GM23338 (cell line): ENCODE measurements at regions not wholly inside any gene's neighbourhood (a gene's known extent, or its start where the extent isn't known, plus 50 kb on each side); places are given as distances from the start of the nearest gene placed in this dataset.

ENCODE experiments used
- ATAC-seq: fragments of 200-7000 bp; cut with Tn5 transposase; 3 replicates; pipeline ENCODE4 v1.9.1; 2020
- DNase-seq: peaks from one replicate; pipeline ENCODE4 v3.0.0-alpha.2; 2015; ENCODE audit warnings: low spot score
- H2AFZ ChIP-seq: fragments of 200-600 bp; sonication (generic); 2 replicates; pipeline ENCODE4 v1.8.0; 2016; ENCODE audit warnings: antibody characterized with exemption, mild to moderate bottlenecking, moderate library complexity
- H3F3A ChIP-seq: fragments of 200-600 bp; sonication (generic); replicated peaks from 2 replicates; pipeline ENCODE4 v1.8.0; 2017; ENCODE audit warnings: antibody characterized with exemption, mixed run types, low read depth
- H3K27ac ChIP-seq: fragments of 200-600 bp; sonication (generic); 2 replicates; pipeline ENCODE4 v1.6.1; 2016; ENCODE audit warnings: low read depth
- H3K27me3 ChIP-seq: fragments of 200-600 bp; sonication (generic); 2 replicates; pipeline ENCODE4 v1.8.0; 2016; ENCODE audit warnings: mild to moderate bottlenecking, mixed run types, moderate library complexity; ENCODE audit not compliant: insufficient read depth
- H3K36me3 ChIP-seq: fragments of 200-600 bp; sonication (generic); 2 replicates; pipeline ENCODE4 v1.8.0; 2016; ENCODE audit warnings: mild to moderate bottlenecking; ENCODE audit not compliant: insufficient read depth
- H3K4me1 ChIP-seq: fragments of 200-600 bp; sonication (generic); 2 replicates; pipeline ENCODE4 v1.8.0; 2016; ENCODE audit warnings: mild to moderate bottlenecking, moderate library complexity; ENCODE audit not compliant: insufficient read depth
- H3K4me2 ChIP-seq: fragments of 200-600 bp; sonication (generic); 2 replicates; pipeline ENCODE4 v1.7.1; 2017; ENCODE audit warnings: mixed run types
- H3K4me3 ChIP-seq: fragments of 200-600 bp; sonication (generic); 2 replicates; pipeline ENCODE4 v1.6.1; 2016; ENCODE audit warnings: mixed run types
- H3K79me2 ChIP-seq: fragments of 200-600 bp; sonication (generic); replicated peaks from 2 replicates; pipeline ENCODE4 v1.8.0; 2017; ENCODE audit warnings: mild to moderate bottlenecking; ENCODE audit not compliant: insufficient read depth
- H3K9me2 ChIP-seq: fragments of 200-600 bp; sonication (generic); 2 replicates; pipeline ENCODE4 v1.8.0; 2017; ENCODE audit not compliant: insufficient read depth
- H4K20me1 ChIP-seq: fragments of 200-600 bp; sonication (generic); replicated peaks from 2 replicates; pipeline ENCODE4 v1.8.0; 2017; ENCODE audit warnings: mild to moderate bottlenecking; ENCODE audit not compliant: insufficient read depth
- H3K27ac Mint-ChIP-seq: 2 replicates; pipeline ENCODE4 v1.8.0; 2020; ENCODE audit warnings: inconsistent platforms, mild to moderate bottlenecking, moderate library complexity, mixed read lengths
- H3K27me3 Mint-ChIP-seq: 3 replicates; pipeline ENCODE4 v1.8.0; 2022; ENCODE audit warnings: low read depth, mild to moderate bottlenecking, moderate library complexity, mixed read lengths, inconsistent platforms; ENCODE audit not compliant: insufficient read depth, poor library complexity
- H3K36me3 Mint-ChIP-seq: 3 replicates; pipeline ENCODE4 v1.8.0; 2021; ENCODE audit warnings: low read depth, mild to moderate bottlenecking, inconsistent platforms, moderate library complexity, mixed read lengths
- H3K4me1 Mint-ChIP-seq: 3 replicates; pipeline ENCODE4 v1.8.0; 2020; ENCODE audit warnings: mild to moderate bottlenecking, inconsistent platforms, mixed read lengths
- H3K4me3 Mint-ChIP-seq: 3 replicates; pipeline ENCODE4 v1.8.0; 2021; ENCODE audit warnings: moderate library complexity, mild to moderate bottlenecking, inconsistent platforms, mixed read lengths
- H3K9me3 Mint-ChIP-seq: 3 replicates; pipeline ENCODE4 v1.8.0; 2020; ENCODE audit warnings: moderate library complexity, mild to moderate bottlenecking, inconsistent platforms, mixed read lengths
- CREB1 ChIP-seq: fragments of 250-450 bp; sonication (Bioruptor Pico); IDR thresholded peaks from 2 replicates; pipeline ENCODE4 v1.5.0; 2020; ENCODE audit warnings: low read depth, mild to moderate bottlenecking, moderate library complexity
- ETS1 ChIP-seq: IDR thresholded peaks from 2 replicates; pipeline ENCODE4 v1.6.1; 2016; ENCODE audit warnings: antibody characterized with exemption
- EZH2phosphoT487 ChIP-seq: fragments of 200-600 bp; sonication (generic); IDR thresholded peaks from one replicate; pipeline ENCODE4 v1.8.1; 2018; ENCODE audit warnings: antibody characterized with exemption; ENCODE audit not compliant: unreplicated experiment
- JUNB ChIP-seq: IDR thresholded peaks from one replicate; pipeline ENCODE4 v1.6.1; 2016; ENCODE audit warnings: antibody characterized with exemption; ENCODE audit not compliant: unreplicated experiment
- NANOG ChIP-seq: IDR thresholded peaks from 2 replicates; pipeline ENCODE4 v1.6.1; 2016; ENCODE audit warnings: antibody characterized with exemption, borderline replicate concordance
- REST ChIP-seq: IDR thresholded peaks from one replicate; pipeline ENCODE4 v1.6.1; 2018; ENCODE audit warnings: antibody characterized with exemption; ENCODE audit not compliant: unreplicated experiment
- STAT1 ChIP-seq: IDR thresholded peaks from one replicate; pipeline ENCODE4 v1.6.1; 2016; ENCODE audit warnings: antibody characterized with exemption; ENCODE audit not compliant: unreplicated experiment

- TF ChIP-seq REST: no peak
- no peak for TF ChIP-seq NANOG
- no peak for TF ChIP-seq CREB1 (CRISPR knock-in tag)
- no peak for TF ChIP-seq EZH2phosphoT487
These were observed 92.5 kb downstream of the MTX3 start (continued) for GRCh38 chr5:79898611-79899010.

GRCh38 chr5:79893976-79894375 is 97.1 kb downstream of the MTX3 start:
- Histone ChIP-seq H3K27ac (no peak overlapping the region), H3F3A (no peaks in the 10 kb centered on the region), H3K36me3 (no peaks in the 10 kb centered on the region), H3K4me1 (no peaks in the 10 kb centered on the region), H2AFZ (no peak overlapping the region), H3K4me3 (no peak overlapping the region), H3K9me2 (peaks cover 5% of the 10 kb centered on the region), H4K20me1 (no peaks in the 10 kb centered on the region), H3K27me3 (no peaks in the 10 kb centered on the region), H3K4me2 (no peak overlapping the region), H3K79me2 (no peaks in the 10 kb centered on the region)
- Mint-ChIP-seq H3K27ac (no peak overlapping the region), H3K27me3 (peaks cover 2% of the 10 kb centered on the region), H3K4me3 (no peak overlapping the region), H3K4me1 (no peaks in the 10 kb centered on the region), H3K9me3 (no peaks in the 10 kb centered on the region), H3K36me3 (no peaks in the 10 kb centered on the region)
- ATAC-seq (no peak), DNase-seq (no peak)
- TF ChIP-seq ETS1: no peak
- no peak for TF ChIP-seq NANOG

- DNase-seq: no peak
- Histone ChIP-seq H3K79me2 (no peaks in the 10 kb centered on the region), H3K4me2 (no peak overlapping the region), H3K9me2 (peaks cover 5% of the 10 kb centered on the region), H3K4me1 (no peaks in the 10 kb centered on the region), H4K20me1 (no peaks in the 10 kb centered on the region), H3K27me3 (no peaks in the 10 kb centered on the region), H3K4me3 (no peak overlapping the region), H3F3A (no peaks in the 10 kb centered on the region), H3K27ac (no peak overlapping the region), H3K36me3 (no peaks in the 10 kb centered on the region), H2AFZ (no peak overlapping the region)
- no peaks in the 10 kb centered on the region for H3K36me3 Mint-ChIP-seq
- peaks cover 2% of the 10 kb centered on the region for H3K27me3 Mint-ChIP-seq
- no peaks in the 10 kb centered on the region for H3K4me1 Mint-ChIP-seq
- H3K4me3 Mint-ChIP-seq: no peak overlapping the region
- no peak overlapping the region for H3K27ac Mint-ChIP-seq
- H3K9me3 Mint-ChIP-seq: peaks cover under 1% of the 10 kb centered on the region; the same call in 1 of the 3 replicates
- ATAC-seq: no peak
- TF ChIP-seq JUNB: no peak
- no peak for TF ChIP-seq EZH2phosphoT487
- TF ChIP-seq REST: no peak
- no peak for TF ChIP-seq ETS1
- no peak for TF ChIP-seq STAT1
- no peak for TF ChIP-seq NANOG
These were observed 97.6 kb downstream of the MTX3 start for GRCh38 chr5:79893485-79893884.
